SJCRH30 (cell line): ENCODE measurements at regions not wholly inside any gene's neighbourhood (a gene's known extent, or its start where the extent isn't known, plus 50 kb on each side); places are given as distances from the start of the nearest gene placed in this dataset.

Source experiments
- DNase-seq, 2 experiments: peaks; one replicate each; pipeline ENCODE4 v3.0.0-alpha.2; 2015 to 2020
- H3K27ac ChIP-seq: fragments of 250-450 bp; sonication (Bioruptor Pico); 2 replicates; pipeline ENCODE4 v1.5.1; 2020; ENCODE audit warnings: mild to moderate bottlenecking, moderate library complexity
- H3K27me3 ChIP-seq: fragments of 250-450 bp; sonication (Bioruptor Pico); 2 replicates; pipeline ENCODE4 v1.5.1; 2020; ENCODE audit warnings: mild to moderate bottlenecking, moderate library complexity
- H3K36me3 ChIP-seq: fragments of 250-450 bp; sonication (Bioruptor Pico); 2 replicates; pipeline ENCODE4 v1.5.1; 2020; ENCODE audit warnings: mild to moderate bottlenecking, moderate library complexity
- H3K4me1 ChIP-seq: fragments of 250-450 bp; sonication (Bioruptor Pico); 2 replicates; pipeline ENCODE4 v1.5.1; 2020; ENCODE audit warnings: mild to moderate bottlenecking, moderate library complexity
- H3K4me3 ChIP-seq: fragments of 250-450 bp; sonication (Bioruptor Pico); 2 replicates; pipeline ENCODE4 v1.5.1; 2020; ENCODE audit warnings: mild to moderate bottlenecking, moderate library complexity
- H3K9me3 ChIP-seq: fragments of 250-450 bp; sonication (Bioruptor Pico); replicated peaks from 2 replicates; pipeline ENCODE4 v1.5.1; 2020; ENCODE audit warnings: mild to moderate bottlenecking, moderate library complexity

DNA sequence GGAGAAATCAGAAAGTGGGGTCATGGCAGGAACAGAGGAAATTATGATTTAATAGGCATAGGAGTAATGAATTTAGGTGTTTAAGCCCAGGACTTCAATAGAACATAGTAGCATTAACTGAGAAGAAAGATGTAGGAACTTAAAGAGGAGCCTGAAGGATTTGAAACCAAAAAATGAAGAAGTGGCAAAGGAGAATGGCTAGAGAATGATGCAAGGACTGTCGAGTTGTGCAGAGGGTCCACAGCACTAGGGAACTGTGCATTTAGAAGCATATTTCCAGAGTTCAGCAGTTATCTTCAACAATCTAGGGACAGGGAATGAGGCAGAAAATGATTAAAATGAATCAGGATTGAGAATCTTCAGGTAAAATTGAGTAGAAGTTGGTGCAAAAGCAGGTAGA, 328.1 kb upstream of the LYPLAL1 start:
- Histone ChIP-seq H3K4me1 (peaks cover 8% of the 10 kb centered on the region), H3K36me3 (no peaks in the 10 kb centered on the region), H3K27ac (no peak overlapping the region), H3K27me3 (no peaks in the 10 kb centered on the region), H3K4me3 (no peak overlapping the region), H3K9me3 (no peaks in the 10 kb centered on the region; the same call in none of the 2 replicates)
- no peak for DNase-seq

GRCh38 chr1:218846181-218846580, 327.5 kb upstream of the LYPLAL1 start:
- Histone ChIP-seq H3K9me3 (no peaks in the 10 kb centered on the region; the same call in none of the 2 replicates), H3K27me3 (no peaks in the 10 kb centered on the region), H3K36me3 (no peaks in the 10 kb centered on the region), H3K4me1 (peaks cover 14% of the 10 kb centered on the region), H3K4me3 (no peak overlapping the region), H3K27ac (no peak overlapping the region)
- no peak for DNase-seq

GRCh38 chr1:218847089-218847768, 326.4 kb upstream of the LYPLAL1 start:
- Histone ChIP-seq H3K4me3 (no peak overlapping the region), H3K4me1 (peaks cover 22% of the 10 kb centered on the region), H3K27ac (no peak overlapping the region), H3K9me3 (no peaks in the 10 kb centered on the region; the same call in 1 of the 2 replicates), H3K27me3 (no peaks in the 10 kb centered on the region), H3K36me3 (no peaks in the 10 kb centered on the region)
- DNase-seq: no peak

- no peaks in the 10 kb centered on the region for H3K27me3 ChIP-seq
- no peak overlapping the region for H3K4me3 ChIP-seq
- no peaks in the 10 kb centered on the region for H3K36me3 ChIP-seq
- no peaks in the 10 kb centered on the region for H3K9me3 ChIP-seq
- no peak for DNase-seq
- H3K27ac ChIP-seq: no peak overlapping the region
- peaks cover 28% of the 10 kb centered on the region for H3K4me1 ChIP-seq
Measured at GRCh38 chr1:218848009-218848408, 325.7 kb upstream of the LYPLAL1 start.

DNA sequence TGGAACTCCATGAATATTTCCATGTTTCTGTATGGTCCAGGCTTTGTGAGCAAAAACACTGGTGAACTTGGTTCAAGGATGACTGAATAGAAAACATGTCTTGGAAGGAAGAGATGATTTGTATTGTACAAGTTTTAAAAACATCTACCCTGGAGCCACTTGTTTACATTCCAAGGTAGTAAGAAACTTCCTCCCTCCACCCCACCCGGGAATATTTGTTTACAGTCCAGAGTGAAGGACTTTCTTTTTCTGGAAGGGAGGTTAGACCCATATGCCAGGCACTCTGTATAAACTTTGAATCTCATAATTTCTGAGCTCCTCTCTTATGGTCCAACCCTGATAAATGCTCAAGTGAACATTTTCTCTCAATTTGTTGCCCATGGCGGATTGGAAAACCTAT, 323.3 kb upstream of the LYPLAL1 start:
- H3K27me3 ChIP-seq: no peaks in the 10 kb centered on the region
- H3K27ac ChIP-seq: peak overlapping the region; percentile 98
- no peaks in the 10 kb centered on the region for H3K9me3 ChIP-seq

DNA sequence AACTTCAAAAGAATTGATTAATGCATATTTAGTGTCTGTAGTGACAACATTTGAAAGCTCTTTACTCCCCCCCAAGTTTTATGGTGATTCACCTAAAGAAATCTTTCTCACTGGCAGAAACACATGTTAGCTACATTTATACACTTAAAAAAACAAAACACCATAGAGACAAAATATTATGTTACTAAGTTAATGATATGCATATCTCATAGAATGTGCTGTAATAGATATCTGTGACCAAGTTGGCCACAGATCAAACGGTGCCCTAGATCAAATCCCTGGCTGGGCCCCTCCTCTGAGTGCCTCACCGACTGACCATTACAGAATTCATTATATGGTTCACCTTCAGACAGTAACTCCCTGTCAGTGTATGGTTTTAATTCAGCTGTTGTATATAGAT, 322.1 kb upstream of the LYPLAL1 start:
- no peaks in the 10 kb centered on the region for H3K27me3 ChIP-seq
- H3K4me1 ChIP-seq: peaks cover 39% of the 10 kb centered on the region
- H3K27ac ChIP-seq: peak overlapping the region; percentile 98
- peak; percentile 94 to 97 for DNase-seq
- H3K36me3 ChIP-seq: no peaks in the 10 kb centered on the region
- no peak overlapping the region for H3K4me3 ChIP-seq
- H3K9me3 ChIP-seq: no peaks in the 10 kb centered on the region

More for the DNA sequence above, 323.3 kb upstream of the LYPLAL1 start:
- Histone ChIP-seq H3K4me1 (peaks cover 39% of the 10 kb centered on the region), H3K4me3 (no peak overlapping the region), H3K36me3 (no peaks in the 10 kb centered on the region)
- DNase-seq: no peak

- Histone ChIP-seq H3K27me3 (no peaks in the 10 kb centered on the region), H3K36me3 (no peaks in the 10 kb centered on the region), H3K27ac (peak overlapping the region; percentile 98), H3K4me3 (no peak overlapping the region), H3K9me3 (no peaks in the 10 kb centered on the region), H3K4me1 (peaks cover 37% of the 10 kb centered on the region)
- DNase-seq: peak; percentile 95 to 98
Measured at GRCh38 chr1:218852527-218852926, 321.2 kb upstream of the LYPLAL1 start.

DNA sequence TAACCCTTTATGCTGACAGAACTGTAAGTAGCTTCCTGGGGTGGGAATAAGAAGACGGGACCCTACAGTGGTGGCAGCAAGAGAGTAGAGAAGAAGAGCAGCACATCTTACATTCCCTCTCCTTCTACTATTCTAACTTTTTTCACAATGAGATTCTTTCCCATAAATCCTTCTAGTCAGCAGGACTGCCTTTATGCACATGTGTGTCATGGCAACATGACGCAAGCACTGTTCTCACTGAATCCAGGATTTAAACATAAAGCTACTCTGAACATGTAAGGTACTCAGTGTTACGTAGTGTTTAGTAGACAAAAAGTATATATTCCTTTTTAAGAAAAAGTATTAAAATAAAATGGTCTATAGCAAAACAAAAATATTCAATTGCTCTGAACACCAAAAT, 309.7 kb upstream of the LYPLAL1 start:
- Histone ChIP-seq H3K4me3 (no peak overlapping the region), H3K27ac (no peak overlapping the region), H3K36me3 (no peaks in the 10 kb centered on the region), H3K9me3 (no peaks in the 10 kb centered on the region; the same call in 1 of the 2 replicates), H3K27me3 (no peaks in the 10 kb centered on the region), H3K4me1 (peaks cover 39% of the 10 kb centered on the region)
- DNase-seq: no peak

GRCh38 chr1:218865591-218865990, 308.1 kb upstream of the LYPLAL1 start:
- no peak overlapping the region for H3K4me3 ChIP-seq
- H3K4me1 ChIP-seq: peaks cover 40% of the 10 kb centered on the region
- H3K36me3 ChIP-seq: no peaks in the 10 kb centered on the region
- H3K27me3 ChIP-seq: no peaks in the 10 kb centered on the region
- DNase-seq: peak; percentile 22 to 53
- peak overlapping the region; percentile 20; the same call in 1 of the 2 replicates for H3K27ac ChIP-seq
- H3K9me3 ChIP-seq: no peaks in the 10 kb centered on the region

DNA sequence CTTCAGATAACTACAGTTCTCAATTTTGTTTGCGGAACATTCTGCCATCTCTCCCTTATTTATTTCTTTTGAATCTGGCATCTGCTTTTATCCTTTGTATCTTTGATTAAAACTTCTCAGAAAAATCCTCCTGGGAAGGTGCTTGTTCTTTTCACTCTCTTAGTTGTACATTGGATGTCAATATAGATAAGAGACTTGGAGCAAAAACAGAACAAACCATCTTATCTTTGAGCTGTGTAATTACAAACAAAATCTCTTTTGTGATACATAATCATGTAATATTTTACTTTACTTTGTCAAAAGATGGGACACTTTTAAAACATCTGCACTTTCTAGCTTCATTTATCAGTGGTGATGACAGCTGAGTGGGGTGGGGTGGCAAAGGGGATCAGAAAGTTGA, 307.2 kb upstream of the LYPLAL1 start:
- H3K36me3 ChIP-seq: no peaks in the 10 kb centered on the region
- no peak overlapping the region for H3K4me3 ChIP-seq
- DNase-seq: no peak
- H3K27ac ChIP-seq: no peak overlapping the region
- no peaks in the 10 kb centered on the region for H3K9me3 ChIP-seq
- no peaks in the 10 kb centered on the region for H3K27me3 ChIP-seq
- H3K4me1 ChIP-seq: peaks cover 40% of the 10 kb centered on the region

GRCh38 chr1:218867066-218867465, 306.6 kb upstream of the LYPLAL1 start:
- DNase-seq: no peak
- Histone ChIP-seq H3K27ac (peak overlapping the region; percentile 91), H3K4me3 (no peak overlapping the region), H3K9me3 (no peaks in the 10 kb centered on the region), H3K27me3 (no peaks in the 10 kb centered on the region), H3K36me3 (no peaks in the 10 kb centered on the region), H3K4me1 (peaks cover 40% of the 10 kb centered on the region)

DNA sequence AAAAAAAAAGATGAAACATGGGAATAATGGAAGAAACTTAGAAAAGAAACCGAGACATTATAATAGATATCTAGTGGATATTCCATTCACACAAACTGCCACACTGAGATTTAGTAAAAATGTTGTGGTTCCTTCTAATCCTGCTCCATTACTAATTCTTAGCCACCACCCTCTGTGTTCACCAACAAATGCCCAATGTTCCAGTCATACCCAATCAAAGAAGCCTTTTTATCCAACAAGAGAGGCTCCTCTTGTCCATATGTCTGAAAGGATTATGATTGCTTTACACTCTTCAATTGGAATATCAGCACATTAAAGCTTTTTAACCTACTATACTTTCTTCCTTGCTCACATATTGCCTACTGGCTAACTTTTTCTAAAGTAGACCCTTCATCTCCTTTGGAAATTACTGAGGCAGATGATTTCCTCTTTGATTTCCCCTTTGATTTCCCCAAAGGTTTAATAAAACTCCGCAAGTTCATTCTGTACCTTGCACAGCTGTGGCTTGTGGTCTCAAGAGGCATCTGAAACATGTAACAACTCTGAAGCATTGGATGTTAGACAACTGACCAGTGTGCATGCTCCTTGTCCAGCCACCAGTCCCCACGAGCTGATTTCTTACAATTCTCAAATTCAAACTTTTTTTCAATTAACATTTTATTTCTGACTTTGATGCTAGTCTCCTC, 305.6 kb upstream of the LYPLAL1 start:
- Histone ChIP-seq H3K4me3 (no peak overlapping the region), H3K27ac (peak overlapping the region; percentile 91), H3K27me3 (no peaks in the 10 kb centered on the region), H3K36me3 (no peaks in the 10 kb centered on the region), H3K9me3 (no peaks in the 10 kb centered on the region), H3K4me1 (peaks cover 40% of the 10 kb centered on the region)
- DNase-seq: peak; percentile 82 to 94

GRCh38 chr1:218869276-218869675, 304.4 kb upstream of the LYPLAL1 start:
- H3K9me3 ChIP-seq: no peaks in the 10 kb centered on the region
- peaks cover 40% of the 10 kb centered on the region for H3K4me1 ChIP-seq
- H3K4me3 ChIP-seq: no peak overlapping the region
- H3K36me3 ChIP-seq: no peaks in the 10 kb centered on the region
- no peak overlapping the region for H3K27ac ChIP-seq
- H3K27me3 ChIP-seq: no peaks in the 10 kb centered on the region
- DNase-seq: no peak

GRCh38 chr1:218872026-218872425, 301.7 kb upstream of the LYPLAL1 start:
- H3K4me3 ChIP-seq: no peak overlapping the region
- H3K4me1 ChIP-seq: peaks cover 18% of the 10 kb centered on the region
- no peaks in the 10 kb centered on the region for H3K9me3 ChIP-seq
- DNase-seq: no peak
- H3K36me3 ChIP-seq: no peaks in the 10 kb centered on the region
- H3K27ac ChIP-seq: no peak overlapping the region
- H3K27me3 ChIP-seq: no peaks in the 10 kb centered on the region

DNA sequence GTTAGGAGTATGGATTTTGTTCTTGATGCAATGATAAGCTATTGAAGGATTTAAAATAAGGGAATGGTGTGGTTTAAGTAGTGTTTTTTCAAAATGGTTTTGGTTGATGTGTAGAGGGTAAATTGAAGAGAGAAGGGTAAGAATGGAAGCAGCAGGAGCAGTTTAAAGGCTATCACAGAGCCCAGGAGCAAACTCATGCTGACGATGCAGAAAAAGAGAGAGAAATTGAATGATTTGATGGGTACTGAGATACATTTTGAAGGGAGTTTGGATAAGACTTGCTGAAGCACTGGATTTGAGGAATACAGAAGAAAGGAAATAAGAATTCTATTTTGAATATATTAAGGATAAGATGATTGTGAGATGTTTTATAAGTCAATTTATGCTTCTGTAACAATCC, 300.8 kb upstream of the LYPLAL1 start:
- Histone ChIP-seq H3K4me3 (no peak overlapping the region), H3K9me3 (no peaks in the 10 kb centered on the region), H3K4me1 (peaks cover 11% of the 10 kb centered on the region), H3K27ac (no peak overlapping the region), H3K36me3 (no peaks in the 10 kb centered on the region), H3K27me3 (no peaks in the 10 kb centered on the region)
- DNase-seq: no peak
